SU-DHL-6 (cell line): ENCODE measurements at regions not wholly inside any gene's neighbourhood (a gene's known extent, or its start where the extent isn't known, plus 50 kb on each side); places are given as distances from the start of the nearest gene placed in this dataset.

Source experiments
- H2AFZ ChIP-seq: fragments of 200-600 bp; sonication (generic); 2 replicates; pipeline ENCODE4 v1.6.1; 2014; ENCODE audit warnings: low read depth, mild to moderate bottlenecking, moderate library complexity, mixed read lengths, antibody characterized with exemption, low read length; ENCODE audit not compliant: severe bottlenecking
- H3F3A ChIP-seq: fragments of 200-600 bp; shearing (Covaris generic); 2 replicates; pipeline ENCODE4 v1.6.0; 2016; ENCODE audit warnings: antibody characterized with exemption, mild to moderate bottlenecking; ENCODE audit not compliant: insufficient read depth
- H3K27ac ChIP-seq: fragments of 200-600 bp; sonication (generic); 2 replicates; pipeline ENCODE4 v1.5.1; 2016; ENCODE audit warnings: low read depth, mild to moderate bottlenecking, low read length, moderate library complexity, mixed read lengths
- H3K27me3 ChIP-seq: fragments of 200-600 bp; sonication (generic), shearing (Covaris generic); 2 replicates; pipeline ENCODE4 v1.6.0; 2014; ENCODE audit warnings: mild to moderate bottlenecking, low read length
- H3K36me3 ChIP-seq: fragments of 200-600 bp; sonication (generic); 2 replicates; pipeline ENCODE4 v1.6.1; 2014; ENCODE audit warnings: mild to moderate bottlenecking, low read length, mixed read lengths
- H3K4me2 ChIP-seq: fragments of 300-600, 200-600 bp; shearing (Covaris generic), sonication (generic); 2 replicates; pipeline ENCODE4 v1.6.0; 2014; ENCODE audit warnings: low read length, low read depth, mild to moderate bottlenecking; ENCODE audit not compliant: poor library complexity, severe bottlenecking
- H3K4me3 ChIP-seq: fragments of 200-600 bp; sonication (generic); 2 replicates; pipeline ENCODE4 v1.5.1; 2014; ENCODE audit warnings: antibody characterized with exemption, low read length, mild to moderate bottlenecking, mixed read lengths; ENCODE audit not compliant: insufficient read depth, poor library complexity, severe bottlenecking
- H3K79me2 ChIP-seq: fragments of 200-600 bp; sonication (generic); 2 replicates; pipeline ENCODE4 v1.6.1; 2014; ENCODE audit warnings: mild to moderate bottlenecking, low read length, moderate library complexity; ENCODE audit not compliant: insufficient read depth
- H3K9ac ChIP-seq: fragments of 200-600 bp; sonication (generic); 2 replicates; pipeline ENCODE4 v1.7.0; 2014; ENCODE audit warnings: mild to moderate bottlenecking, low read length
- H3K9me2 ChIP-seq: fragments of 200-600 bp; sonication (generic); replicated peaks from 2 replicates; pipeline ENCODE4 v1.6.1; 2014; ENCODE audit warnings: low read length; ENCODE audit not compliant: insufficient read depth
- H3K9me3 ChIP-seq: fragments of 200-600 bp; sonication (generic); 2 replicates; pipeline ENCODE4 v1.6.1; 2014; ENCODE audit warnings: low read length, mixed read lengths; ENCODE audit not compliant: insufficient read depth
- H4K20me1 ChIP-seq: fragments of 200-600 bp; sonication (generic); 2 replicates; pipeline ENCODE4 v1.6.1; 2014; ENCODE audit warnings: low read depth, mild to moderate bottlenecking, antibody characterized with exemption, low read length, moderate library complexity, mixed read lengths
- EZH2phosphoT487 ChIP-seq: fragments of 200-600 bp; sonication (generic), shearing (Covaris generic); conservative IDR thresholded peaks from 2 replicates; pipeline ENCODE4 v1.6.1; 2018; ENCODE audit warnings: mild to moderate bottlenecking, antibody characterized with exemption, low read length, moderate library complexity, mixed read lengths
- TF ChIP-seq, protein P1 (sequence below): fragments of 200-600 bp; sonication (generic); IDR thresholded peaks from one replicate; pipeline ENCODE4 v1.5.1; 2017; ENCODE audit warnings: antibody characterized with exemption, mild to moderate bottlenecking, low read length, moderate library complexity; ENCODE audit not compliant: insufficient read depth, poor library complexity, severe bottlenecking

DNA sequence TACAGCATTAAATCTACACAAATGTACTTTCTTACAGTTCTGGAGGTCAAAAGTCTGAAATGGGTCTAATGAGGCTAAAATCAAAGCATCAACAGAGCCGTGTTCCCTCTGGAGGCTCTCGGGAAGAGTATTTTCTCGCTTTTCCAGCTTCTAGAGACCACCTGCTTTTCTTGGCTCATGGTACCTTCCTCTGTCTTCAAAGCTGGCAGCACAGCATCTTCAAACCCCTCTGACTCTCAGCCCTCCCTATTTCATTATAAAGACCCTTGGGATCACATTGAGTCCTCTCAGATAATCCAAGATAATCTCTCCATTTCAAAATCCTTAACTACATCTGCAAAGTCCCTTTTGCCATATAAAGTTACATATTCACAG lies 117.8 kb upstream of the NCK2 start:
- Histone ChIP-seq H3K36me3 (no peaks in the 10 kb centered on the region), H4K20me1 (no peaks in the 10 kb centered on the region), H3K79me2 (no peaks in the 10 kb centered on the region), H2AFZ (no peak overlapping the region), H3K4me3 (no peak overlapping the region), H3K27me3 (no peaks in the 10 kb centered on the region), H3K9me2 (no peaks in the 10 kb centered on the region), H3F3A (no peaks in the 10 kb centered on the region), H3K27ac (no peak overlapping the region), H3K9me3 (no peaks in the 10 kb centered on the region), H3K9ac (no peak overlapping the region), H3K4me2 (no peak overlapping the region)
- TF ChIP-seq, protein P1, sequence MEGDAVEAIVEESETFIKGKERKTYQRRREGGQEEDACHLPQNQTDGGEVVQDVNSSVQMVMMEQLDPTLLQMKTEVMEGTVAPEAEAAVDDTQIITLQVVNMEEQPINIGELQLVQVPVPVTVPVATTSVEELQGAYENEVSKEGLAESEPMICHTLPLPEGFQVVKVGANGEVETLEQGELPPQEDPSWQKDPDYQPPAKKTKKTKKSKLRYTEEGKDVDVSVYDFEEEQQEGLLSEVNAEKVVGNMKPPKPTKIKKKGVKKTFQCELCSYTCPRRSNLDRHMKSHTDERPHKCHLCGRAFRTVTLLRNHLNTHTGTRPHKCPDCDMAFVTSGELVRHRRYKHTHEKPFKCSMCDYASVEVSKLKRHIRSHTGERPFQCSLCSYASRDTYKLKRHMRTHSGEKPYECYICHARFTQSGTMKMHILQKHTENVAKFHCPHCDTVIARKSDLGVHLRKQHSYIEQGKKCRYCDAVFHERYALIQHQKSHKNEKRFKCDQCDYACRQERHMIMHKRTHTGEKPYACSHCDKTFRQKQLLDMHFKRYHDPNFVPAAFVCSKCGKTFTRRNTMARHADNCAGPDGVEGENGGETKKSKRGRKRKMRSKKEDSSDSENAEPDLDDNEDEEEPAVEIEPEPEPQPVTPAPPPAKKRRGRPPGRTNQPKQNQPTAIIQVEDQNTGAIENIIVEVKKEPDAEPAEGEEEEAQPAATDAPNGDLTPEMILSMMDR: no peak
- no peak for TF ChIP-seq EZH2phosphoT487

DNA sequence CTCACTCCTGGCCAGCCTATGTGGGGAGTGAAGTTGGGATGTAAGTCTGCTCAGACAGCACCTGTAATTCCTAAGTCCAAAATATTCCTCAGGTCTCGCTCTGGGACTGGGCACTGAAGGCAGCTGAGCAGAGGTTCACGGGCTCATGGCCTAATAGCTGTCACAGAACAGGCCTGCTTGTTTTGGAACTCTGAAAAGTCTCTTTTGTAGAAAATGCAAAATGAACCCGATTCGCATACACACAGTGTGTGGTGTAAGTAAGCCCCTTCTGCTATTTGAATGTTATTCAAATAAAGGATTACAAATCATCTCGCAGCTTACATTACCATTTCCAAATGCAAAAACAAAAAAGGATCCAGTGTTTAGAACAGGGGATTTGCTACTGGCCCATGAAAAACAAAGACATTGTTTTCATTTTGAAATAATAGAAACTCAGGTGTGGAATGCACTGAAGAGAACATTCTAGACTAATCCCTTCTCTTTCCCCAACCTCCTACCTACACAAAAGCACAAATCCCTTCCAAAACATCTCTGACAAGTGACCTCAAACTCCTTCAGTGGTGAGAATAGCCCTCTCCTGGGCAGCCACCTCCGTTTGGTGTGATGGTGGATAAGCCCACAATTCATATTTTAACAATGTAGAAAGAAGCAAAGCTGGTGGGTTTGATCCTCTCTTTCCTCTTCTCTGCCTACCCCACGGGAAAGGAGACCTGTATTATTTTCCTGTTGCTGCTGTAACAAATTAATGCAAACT lies 118.3 kb upstream of the NCK2 start:
- Histone ChIP-seq H3K27ac (no peak overlapping the region), H4K20me1 (no peaks in the 10 kb centered on the region), H3K4me2 (no peak overlapping the region), H3K79me2 (no peaks in the 10 kb centered on the region), H2AFZ (no peak overlapping the region), H3K9me2 (no peaks in the 10 kb centered on the region), H3K9ac (no peak overlapping the region), H3K27me3 (no peaks in the 10 kb centered on the region), H3F3A (no peaks in the 10 kb centered on the region), H3K36me3 (no peaks in the 10 kb centered on the region), H3K9me3 (no peaks in the 10 kb centered on the region), H3K4me3 (no peak overlapping the region)
- TF ChIP-seq, protein P1: no peak
- TF ChIP-seq EZH2phosphoT487: no peak

DNA sequence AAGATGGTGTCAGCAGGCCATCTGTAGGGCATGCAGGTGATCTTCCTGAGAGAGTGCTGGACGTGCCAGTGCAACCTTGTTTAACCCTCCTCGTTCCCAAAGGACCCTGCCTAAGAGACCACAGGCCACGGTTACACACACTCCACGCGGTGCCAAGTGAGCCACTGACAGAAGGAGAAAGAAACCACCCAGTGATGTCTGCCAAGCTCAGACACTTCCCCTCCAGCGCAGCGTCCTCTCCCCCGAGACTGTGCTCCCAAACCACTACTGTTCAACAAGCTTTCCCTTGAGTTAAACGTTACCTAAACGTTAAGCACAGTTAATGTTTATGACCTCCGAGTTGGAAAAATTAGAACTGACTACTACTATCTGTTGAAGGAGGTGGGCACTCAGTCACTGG lies 119.1 kb upstream of the NCK2 start:
- Histone ChIP-seq H3K36me3 (no peaks in the 10 kb centered on the region), H3F3A (no peaks in the 10 kb centered on the region), H3K27me3 (no peaks in the 10 kb centered on the region), H3K4me3 (no peak overlapping the region), H2AFZ (no peak overlapping the region), H4K20me1 (no peaks in the 10 kb centered on the region), H3K79me2 (no peaks in the 10 kb centered on the region), H3K9ac (no peak overlapping the region), H3K9me3 (no peaks in the 10 kb centered on the region), H3K9me2 (no peaks in the 10 kb centered on the region), H3K4me2 (no peak overlapping the region), H3K27ac (no peak overlapping the region)
- no peak for TF ChIP-seq EZH2phosphoT487
- TF ChIP-seq, protein P1: no peak
